Adrenal gland (tissue), 5 donors: ENCODE measurements at regions not wholly inside any gene's neighbourhood (a gene's known extent, or its start where the extent isn't known, plus 50 kb on each side); places are given as distances from the start of the nearest gene placed in this dataset.
A peak's percentile ranks its signal among the peaks of the same experiment; 100 is the strongest.

Experiments used
- POLR2A ChIP-seq, 2 donors: fragments of 450-650 bp; IDR thresholded peaks; one replicate each; pipeline ENCODE4 v1.6.1; 2017; ENCODE audit warnings: antibody characterized with exemption in 2 of 2, mild to moderate bottlenecking in 2 of 2, moderate library complexity in 1 of 2
- TF ChIP-seq, protein P1 (sequence below), 6 experiments: fragments of 450-650 bp in 4 of 6; fragments of 200-600 bp in 2 of 6; sonication (generic) in 1 of 6; IDR thresholded peaks; 1 replicate in 5 of 6; 2 replicates in 1 of 6; pipeline versions ENCODE4 v1.5.1 to v1.8.0; 2016 to 2021; ENCODE audit warnings: antibody characterized with exemption in 6 of 6, mild to moderate bottlenecking in 2 of 6, moderate library complexity in 1 of 6
- donor health status: DM: no; HTN: no; CAD: no.

GRCh38 chr7:92988051-92988450 is 129.7 kb downstream of the SAMD9 start:
- TF ChIP-seq, protein P1, sequence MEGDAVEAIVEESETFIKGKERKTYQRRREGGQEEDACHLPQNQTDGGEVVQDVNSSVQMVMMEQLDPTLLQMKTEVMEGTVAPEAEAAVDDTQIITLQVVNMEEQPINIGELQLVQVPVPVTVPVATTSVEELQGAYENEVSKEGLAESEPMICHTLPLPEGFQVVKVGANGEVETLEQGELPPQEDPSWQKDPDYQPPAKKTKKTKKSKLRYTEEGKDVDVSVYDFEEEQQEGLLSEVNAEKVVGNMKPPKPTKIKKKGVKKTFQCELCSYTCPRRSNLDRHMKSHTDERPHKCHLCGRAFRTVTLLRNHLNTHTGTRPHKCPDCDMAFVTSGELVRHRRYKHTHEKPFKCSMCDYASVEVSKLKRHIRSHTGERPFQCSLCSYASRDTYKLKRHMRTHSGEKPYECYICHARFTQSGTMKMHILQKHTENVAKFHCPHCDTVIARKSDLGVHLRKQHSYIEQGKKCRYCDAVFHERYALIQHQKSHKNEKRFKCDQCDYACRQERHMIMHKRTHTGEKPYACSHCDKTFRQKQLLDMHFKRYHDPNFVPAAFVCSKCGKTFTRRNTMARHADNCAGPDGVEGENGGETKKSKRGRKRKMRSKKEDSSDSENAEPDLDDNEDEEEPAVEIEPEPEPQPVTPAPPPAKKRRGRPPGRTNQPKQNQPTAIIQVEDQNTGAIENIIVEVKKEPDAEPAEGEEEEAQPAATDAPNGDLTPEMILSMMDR (IDR thresholded peaks at IDR 0.05): peak; percentile 43 to 67 (median 58)
- TF ChIP-seq POLR2A (IDR thresholded peaks at IDR 0.05): no peak
